ENCODE measurements at regions not wholly inside any gene's neighbourhood (a gene's known extent, or its start where the extent isn't known, plus 50 kb on each side); places are given as distances from the start of the nearest gene placed in this dataset.

GRCh38 chr18:42159146-42159545 lies 204.1 kb downstream of the PIK3C3 start:
- in situ Hi-C loops (cut with HindIII; ENCODE audit: low sequenced_read_pairs): no loop called here
- no peak for TF ChIP-seq CTCF (IDR thresholded peaks at IDR 0.05; ENCODE audit: low read depth, low read length)
- no peak for DNase-seq (ENCODE audit: low read depth, low spot score)
- H3K4me3 ChIP-seq (ENCODE audit: low read depth, low read length): no peak overlapping the region

GRCh38 chr18:42163321-42163720 lies 208.3 kb downstream of the PIK3C3 start:
- TF ChIP-seq CTCF (IDR thresholded peaks at IDR 0.05; ENCODE audit: low read depth, low read length): no peak
- no peak for DNase-seq (ENCODE audit: low read depth, low spot score)
- no peak overlapping the region for H3K4me3 ChIP-seq (ENCODE audit: low read depth, low read length)
- in situ Hi-C loops (cut with HindIII; ENCODE audit: low sequenced_read_pairs): no loop called here

GRCh38 chr18:42164556-42164955 lies 209.5 kb downstream of the PIK3C3 start:
- no peak overlapping the region for H3K4me3 ChIP-seq (ENCODE audit: low read depth, low read length)
- DNase-seq (ENCODE audit: low read depth, low spot score): peak; percentile 25
- TF ChIP-seq CTCF (IDR thresholded peaks at IDR 0.05; ENCODE audit: low read depth, low read length): no peak
- in situ Hi-C loops (cut with HindIII; ENCODE audit: low sequenced_read_pairs): no loop called here

GRCh38 chr18:42165922-42166513 lies 211.0 kb downstream of the PIK3C3 start:
- in situ Hi-C loops (cut with HindIII; ENCODE audit: low sequenced_read_pairs): no loop called here
- no peak for TF ChIP-seq CTCF (IDR thresholded peaks at IDR 0.05; ENCODE audit: low read depth, low read length)
- DNase-seq (ENCODE audit: low read depth, low spot score): no peak
- no peak overlapping the region for H3K4me3 ChIP-seq (ENCODE audit: low read depth, low read length)

GRCh38 chr18:42168487-42168886 lies 213.5 kb downstream of the PIK3C3 start:
- H3K4me3 ChIP-seq (ENCODE audit: low read depth, low read length): no peak overlapping the region
- no peak for TF ChIP-seq CTCF (IDR thresholded peaks at IDR 0.05; ENCODE audit: low read depth, low read length)
- DNase-seq (ENCODE audit: low read depth, low spot score): no peak
- in situ Hi-C loops (cut with HindIII; ENCODE audit: low sequenced_read_pairs): no loop called here

- no peak for TF ChIP-seq CTCF (IDR thresholded peaks at IDR 0.05; ENCODE audit: low read depth, low read length)
- DNase-seq (ENCODE audit: low read depth, low spot score): no peak
- in situ Hi-C loops (cut with HindIII; ENCODE audit: low sequenced_read_pairs): no loop called here
- no peak overlapping the region for H3K4me3 ChIP-seq (ENCODE audit: low read depth, low read length)
Measured at GRCh38 chr18:42168907-42169306, 213.9 kb downstream of the PIK3C3 start.

- in situ Hi-C loops (cut with HindIII; ENCODE audit: low sequenced_read_pairs): no loop called here
- TF ChIP-seq CTCF (IDR thresholded peaks at IDR 0.05; ENCODE audit: low read depth, low read length): no peak
- DNase-seq (ENCODE audit: low read depth, low spot score): peak; percentile 41
- H3K4me3 ChIP-seq (ENCODE audit: low read depth, low read length): no peak overlapping the region
Measured at GRCh38 chr18:42174909-42175308, 219.9 kb downstream of the PIK3C3 start.

Data from astrocyte of the spinal cord (primary cell).